K562 (cell line): ENCODE measurements at regions not wholly inside any gene's neighbourhood (a gene's known extent, or its start where the extent isn't known, plus 50 kb on each side); places are given as distances from the start of the nearest gene placed in this dataset.

ENCODE experiments used
- HNRNPUL1 ChIP-seq: fragments of 200-400 bp; formaldehyde crosslinking; IDR thresholded peaks from 2 replicates; pipeline ENCODE4 v1.6.1; 2017; ENCODE audit warnings: low read length
- TEAD4 ChIP-seq, 2 experiments: sonication (generic) in 1 of 2; formaldehyde crosslinking in 1 of 2; IDR thresholded peaks; 2 replicates each; pipeline versions ENCODE4 v1.6.1 to v1.8.0; 2012 to 2022; ENCODE audit warnings: borderline replicate concordance in 1 of 2, inconsistent platforms in 1 of 2, low read length in 1 of 2, mild to moderate bottlenecking in 1 of 2, missing genetic modification reagents in 1 of 2
- ZNF316 ChIP-seq: fragments of 450-650 bp; IDR thresholded peaks from 2 replicates; pipeline ENCODE4 v1.6.1; 2016

GRCh38 chr11:116065191-116065895, 561.1 kb upstream of the CADM1 start:
- no peak for TF ChIP-seq ZNF316
- no peak for TF ChIP-seq TEAD4 (IDR thresholded peaks at IDR 0.05; ENCODE audit: low read length)
- no peak for TF ChIP-seq TEAD4 (CRISPR knock-in tag; IDR thresholded peaks at IDR 0.05; ENCODE audit: borderline replicate concordance)
- no peak for TF ChIP-seq HNRNPUL1
